NOMO-1 treated with dmso at 0.1 percent for 144 hours (cell line): ENCODE measurements at regions not wholly inside any gene's neighbourhood (a gene's known extent, or its start where the extent isn't known, plus 50 kb on each side); places are given as distances from the start of the nearest gene placed in this dataset.
A peak's percentile ranks its signal among the peaks of the same experiment; 100 is the strongest.

ENCODE experiments used
- DNase-seq: peaks from one replicate; lab custom pipeline; 2025; ENCODE audit not compliant: unreplicated experiment; lab: John Stamatoyannopoulos, UW

- no peak for DNase-seq
Observed at GRCh38 chr2:104289651-104290565, 564.0 kb upstream of the POU3F3 start.

- DNase-seq = no peak
Observed at GRCh38 chr2:104290566-104290891, 563.4 kb upstream of the POU3F3 start.

GRCh38 chr2:104312684-104313083, 541.2 kb upstream of the POU3F3 start:
- no peak for DNase-seq

GRCh38 chr2:104318001-104318665, 535.8 kb upstream of the POU3F3 start:
- DNase-seq = no peak

GRCh38 chr2:104321116-104321795, 532.7 kb upstream of the POU3F3 start:
- no peak for DNase-seq

GRCh38 chr2:104321796-104322349, 532.0 kb upstream of the POU3F3 start:
- DNase-seq = no peak

GRCh38 chr2:104332731-104333130, 521.2 kb upstream of the POU3F3 start:
- DNase-seq = no peak

- DNase-seq = no peak
Observed at GRCh38 chr2:104337869-104338268, 516.0 kb upstream of the POU3F3 start.

- DNase-seq = no peak
Observed at GRCh38 chr2:104340162-104340561, 513.8 kb upstream of the POU3F3 start.

- no peak for DNase-seq
Observed at GRCh38 chr2:104340879-104341828, 512.8 kb upstream of the POU3F3 start.

GRCh38 chr2:104344306-104344705, 509.6 kb upstream of the POU3F3 start:
- DNase-seq = no peak

GRCh38 chr2:104344985-104345384, 508.9 kb upstream of the POU3F3 start:
- no peak for DNase-seq

GRCh38 chr2:104358122-104358521, 495.8 kb upstream of the POU3F3 start:
- no peak for DNase-seq

- DNase-seq = no peak
Observed at GRCh38 chr2:104361414-104361813, 492.5 kb upstream of the POU3F3 start.

GRCh38 chr2:104368089-104368488, 485.8 kb upstream of the POU3F3 start:
- no peak for DNase-seq

- DNase-seq = no peak
Observed at GRCh38 chr2:104371087-104371781, 482.7 kb upstream of the POU3F3 start.

- no peak for DNase-seq
Observed at GRCh38 chr2:104375206-104375605, 478.7 kb upstream of the POU3F3 start.

GRCh38 chr2:104378853-104379374, 475.0 kb upstream of the POU3F3 start:
- DNase-seq = peak; percentile 23

GRCh38 chr2:104384961-104385360, 469.0 kb upstream of the POU3F3 start:
- DNase-seq = no peak

GRCh38 chr2:104385743-104386142, 468.2 kb upstream of the POU3F3 start:
- DNase-seq = no peak
